ENCODE measurements at regions not wholly inside any gene's neighbourhood (a gene's known extent, or its start where the extent isn't known, plus 50 kb on each side); places are given as distances from the start of the nearest gene placed in this dataset.

- no peaks in the 10 kb centered on the region for H3K79me2 ChIP-seq (ENCODE audit: insufficient read depth)
- H4K20me1 ChIP-seq (ENCODE audit: insufficient read depth) = no peaks in the 10 kb centered on the region
- H3K4me3 ChIP-seq (ENCODE audit: low read depth in 2 of 2, low read length in 1 of 2) = no peak overlapping the region
- DNase-seq = no peak
- no peaks in the 10 kb centered on the region for H3K9me2 ChIP-seq
- no peaks in the 10 kb centered on the region for H3K27me3 ChIP-seq (ENCODE audit: insufficient read depth)
- TF ChIP-seq USF2 (IDR thresholded peaks at IDR 0.05; ENCODE audit: borderline replicate concordance, low read depth, low read length) (no peak), RCOR1 (IDR thresholded peaks at IDR 0.05; ENCODE audit: low read length) (no peak), FOSL2 (IDR thresholded peaks at IDR 0.05; ENCODE audit: borderline replicate concordance, low read depth) (no peak), MXI1 (IDR thresholded peaks at IDR 0.05; ENCODE audit: low read depth, low read length) (no peak), USF1 (IDR thresholded peaks at IDR 0.05; ENCODE audit: borderline replicate concordance, low read depth) (no peak), NRF1 (IDR thresholded peaks at IDR 0.05; ENCODE audit: low read depth, low read length) (no peak), FOXM1 (IDR thresholded peaks at IDR 0.05; ENCODE audit: low read depth) (no peak), MEF2A (IDR thresholded peaks at IDR 0.05; ENCODE audit: borderline replicate concordance, low read depth) (no peak), SMC3 (IDR thresholded peaks at IDR 0.05; ENCODE audit: low read depth, low read length) (no peak), PBX3 (IDR thresholded peaks at IDR 0.05) (no peak), SIN3A (IDR thresholded peaks at IDR 0.05; ENCODE audit: borderline replicate concordance, low read depth, low read length) (no peak), CTCF (IDR thresholded peaks at IDR 0.05) (no peak), TEAD4 (IDR thresholded peaks at IDR 0.05; ENCODE audit: borderline replicate concordance, insufficient read depth) (no peak), YY1 (IDR thresholded peaks at IDR 0.05; ENCODE audit: low read depth) (no peak), TAF1 (IDR thresholded peaks at IDR 0.05; ENCODE audit: borderline replicate concordance, low read depth, low read length) (no peak), IRF3 (IDR thresholded peaks at IDR 0.05; ENCODE audit: low read depth, low read length) (no peak), CHD2 (IDR thresholded peaks at IDR 0.05; ENCODE audit: low read length, partially characterized antibody) (no peak), REST (IDR thresholded peaks at IDR 0.05; ENCODE audit: low read depth, low read length) (no peak)
- H3K9ac ChIP-seq = no peak overlapping the region
- H3K27ac ChIP-seq (ENCODE audit: low read depth in 2 of 2, low read length in 1 of 2) = no peak overlapping the region
- no peaks in the 10 kb centered on the region for H3K36me3 ChIP-seq (replicated peaks in 1 of 2; ENCODE audit: control insufficient read depth in 1 of 2, insufficient read depth in 2 of 2, low read length in 1 of 2)
- POLR2A ChIA-PET = no interaction called here
- H3K4me1 ChIP-seq (ENCODE audit: control insufficient read depth in 1 of 2, insufficient read depth in 2 of 2, low read depth in 1 of 2, low read length in 1 of 2) = no peaks in the 10 kb centered on the region; a peak in 1 of 4 replicates
- H3K9me3 ChIP-seq = peaks cover 4% of the 10 kb centered on the region; the same call in 1 of the 2 replicates
- no peak overlapping the region for H3K4me2 ChIP-seq
- H3F3A ChIP-seq (replicated peaks; ENCODE audit: insufficient read depth) = no peaks in the 10 kb centered on the region
- peak overlapping the region; percentile 12; the same call in 1 of the 2 replicates for H2AFZ ChIP-seq (ENCODE audit: low read depth)
- WGBS (ENCODE audit: low lambda C conversion rate) = 90% methylated on average over 3 of the region's 4 CpGs
- CTCF ChIA-PET = interaction anchor here (0.7 to 13.7 kb wide), 5 partner anchors 22 to 307 kb away, joined by 3 to 237 read pairs (median 91); no protein-coding TSS in a partner anchor
Measured at GRCh38 chr11:13205486-13205885, 72.1 kb upstream of the BMAL1 start.

Measured in SK-N-SH (cell line).